K562 (cell line): ENCODE measurements at regions not wholly inside any gene's neighbourhood (a gene's known extent, or its start where the extent isn't known, plus 50 kb on each side); places are given as distances from the start of the nearest gene placed in this dataset.

Experiments used
- ATAC-seq: fragments of 200-7000 bp; cut with Tn5 transposase; 3 replicates; pipeline ENCODE4 v1.9.1; 2020; ENCODE audit warnings: moderate library complexity
- BruUV-seq: library from RNA; stranded (reverse); fragments of 400-500 nt; replicated peaks from 2 replicates; lab custom pipeline; 2021; lab: Mats Ljungman, UMichigan
- CTCF ChIA-PET: fragments of 300-600 bp; formaldehyde crosslinking; extraction: SDS; loops from one replicate; lab custom pipeline; 2021; ENCODE audit warnings: low intra/inter-chr PET ratio; lab: Yijun Ruan, JAX
- POLR2A ChIA-PET: fragments of 300-600, 350-650 bp; sonication (Branson Sonifier 250); formaldehyde crosslinking; extraction: SDS; loops from one replicate; lab custom pipeline; 2021; ENCODE audit warnings: antibody characterized with exemption, inconsistent platforms; lab: Yijun Ruan, JAX
- DNase-seq, 4 experiments: peaks; one replicate each; pipeline versions ENCODE4 v3.0.0 to v3.0.0-alpha.2; 2011 to 2018; ENCODE audit warnings: low spot score in 3 of 4, mixed read lengths in 3 of 4; ENCODE audit errors: extremely low read depth in 1 of 4
- FAIRE-seq: peaks from 2 replicates; lab custom pipeline; 2011; peaks lifted over from hg19 to GRCh38; lab: Jason Lieb, UNC
- H2AFZ ChIP-seq: 2 replicates; pipeline ENCODE4 v1.6.0; 2011; ENCODE audit warnings: low read depth, low read length, control low read depth, inconsistent platforms
- H3K27ac ChIP-seq: fragments of 200-600 bp; 3 replicates; pipeline ENCODE4 v1.8.0; 2011; ENCODE audit warnings: low read depth, mild to moderate bottlenecking, control low read depth, inconsistent platforms, low read length, moderate library complexity, mixed read lengths; ENCODE audit errors: extremely low read depth
- H3K27me3 ChIP-seq, 2 experiments: fragments of 300-600 bp in 1 of 2; 2 replicates in 1 of 2; 3 replicates in 1 of 2; pipeline versions ENCODE4 v1.6.0 to v1.8.0; 2011; ENCODE audit warnings: inconsistent platforms in 2 of 2, low read length in 2 of 2, mild to moderate bottlenecking in 1 of 2, mixed read lengths in 1 of 2, moderate library complexity in 1 of 2; ENCODE audit not compliant: control insufficient read depth in 2 of 2, insufficient read depth in 2 of 2
- H3K36me3 ChIP-seq: fragments of 300-600 bp; 3 replicates; pipeline ENCODE4 v1.8.0; 2011; ENCODE audit warnings: mild to moderate bottlenecking, low read length, inconsistent platforms; ENCODE audit not compliant: control insufficient read depth, insufficient read depth
- H3K4me1 ChIP-seq, 2 experiments: fragments of 200-600 bp in 1 of 2; replicated peaks in 1 of 2; 2 replicates in 1 of 2; 3 replicates in 1 of 2; pipeline versions ENCODE4 v1.5.1 to v1.8.0; 2011; ENCODE audit warnings: inconsistent platforms in 2 of 2, low read length in 2 of 2, mild to moderate bottlenecking in 1 of 2, mixed read lengths in 1 of 2, moderate library complexity in 1 of 2; ENCODE audit not compliant: control insufficient read depth in 2 of 2, insufficient read depth in 2 of 2
- H3K4me2 ChIP-seq: 2 replicates; pipeline ENCODE4 v1.6.1; 2011; ENCODE audit warnings: low read length, control low read depth, inconsistent platforms, mixed read lengths; ENCODE audit not compliant: insufficient read depth
- H3K4me3 ChIP-seq: fragments of 200-600 bp; sonication (generic), shearing (Covaris generic); 2 replicates; pipeline ENCODE4 v1.5.1; 2016; ENCODE audit warnings: control low read depth, inconsistent platforms
- H3K79me2 ChIP-seq: fragments of 200-600 bp; 3 replicates; pipeline ENCODE4 v1.8.0; 2011; ENCODE audit warnings: low read length, inconsistent platforms; ENCODE audit not compliant: control insufficient read depth, insufficient read depth
- H3K9ac ChIP-seq, 2 experiments: 2 replicates each; pipeline versions ENCODE4 v1.6.0 to v1.6.1; 2011; ENCODE audit warnings: low read depth in 2 of 2, low read length in 2 of 2, control low read depth in 1 of 2, inconsistent platforms in 1 of 2, mild to moderate bottlenecking in 1 of 2, mixed read lengths in 1 of 2; ENCODE audit not compliant: insufficient read depth in 1 of 2
- H3K9me1 ChIP-seq: one replicate; pipeline ENCODE4 v1.6.0; 2011; ENCODE audit warnings: inconsistent platforms, mild to moderate bottlenecking, low read length, moderate library complexity; ENCODE audit not compliant: control insufficient read depth, insufficient read depth
- H3K9me3 ChIP-seq: replicated peaks from 2 replicates; pipeline ENCODE4 v1.5.1; 2011; ENCODE audit warnings: low read depth, low read length, inconsistent platforms; ENCODE audit not compliant: control insufficient read depth, insufficient read depth
- H4K20me1 ChIP-seq: replicated peaks from 2 replicates; pipeline ENCODE4 v1.6.1; 2011; ENCODE audit warnings: low read length, inconsistent platforms, mixed read lengths; ENCODE audit not compliant: control insufficient read depth, insufficient read depth
- EWSR1 ChIP-seq: fragments of 450-650 bp; IDR thresholded peaks from 2 replicates; pipeline ENCODE4 v1.6.1; 2018; ENCODE audit warnings: borderline replicate concordance, mild to moderate bottlenecking, low read depth, moderate library complexity; ENCODE audit not compliant: partially characterized antibody
- MEIS2 ChIP-seq: fragments of 450-650 bp; IDR thresholded peaks from 2 replicates; pipeline ENCODE4 v1.6.1; 2014; ENCODE audit warnings: mild to moderate bottlenecking; ENCODE audit not compliant: partially characterized antibody
- NFATC3 ChIP-seq: fragments of 450-650 bp; IDR thresholded peaks from 2 replicates; pipeline ENCODE4 v1.6.1; 2017; ENCODE audit warnings: mild to moderate bottlenecking
- TAF1 ChIP-seq: IDR thresholded peaks from 2 replicates; pipeline ENCODE4 v1.6.1; 2011; ENCODE audit warnings: mild to moderate bottlenecking, low read length, moderate library complexity; ENCODE audit not compliant: insufficient read depth, control insufficient read depth, severe bottlenecking; ENCODE audit errors: extremely low read depth
- WGBS: fragments of 100-300 bp; shearing (Covaris generic); methylation state at CpG from one replicate; pipeline ENCODE4 v1.1.6; 2016; ENCODE audit warnings: low coverage, mixed read lengths; ENCODE audit not compliant: insufficient coverage; ENCODE audit errors: missing lambda C conversion rate; 5-methylcytosine and 5-hydroxymethylcytosine counted together
- in situ Hi-C: fragments of 300-500 bp; cut with MboI; formaldehyde crosslinking; loops from 4 replicates; pipeline ENCODE4 v1.15.0; 2018; ENCODE audit warnings: inconsistent platforms, mixed read lengths
- intact Hi-C: fragments of 100-400 bp; cut with micrococcal nuclease; formaldehyde crosslinking; loops from 2 replicates; pipeline ENCODE4 v1.14.2; 2022
- TF ChIP-seq, protein P1 (sequence below), 2 experiments: fragments of 450-650 bp; IDR thresholded peaks; 2 replicates each; pipeline ENCODE4 v1.6.1; 2016; ENCODE audit warnings: mild to moderate bottlenecking in 2 of 2, borderline replicate concordance in 1 of 2, low read depth in 1 of 2, moderate library complexity in 1 of 2
- TF ChIP-seq, protein P2 (sequence below): fragments of 250-450 bp; sonication (Bioruptor Pico); IDR thresholded peaks from 2 replicates; pipeline ENCODE4 v1.8.0; 2021; ENCODE audit warnings: moderate library complexity, mild to moderate bottlenecking, inconsistent platforms
- TF ChIP-seq, protein P3 (sequence below): sonication (generic); formaldehyde crosslinking; IDR thresholded peaks from 2 replicates; pipeline ENCODE4 v1.8.0; 2023; ENCODE audit warnings: mild to moderate bottlenecking, missing genetic modification reagents

DNA sequence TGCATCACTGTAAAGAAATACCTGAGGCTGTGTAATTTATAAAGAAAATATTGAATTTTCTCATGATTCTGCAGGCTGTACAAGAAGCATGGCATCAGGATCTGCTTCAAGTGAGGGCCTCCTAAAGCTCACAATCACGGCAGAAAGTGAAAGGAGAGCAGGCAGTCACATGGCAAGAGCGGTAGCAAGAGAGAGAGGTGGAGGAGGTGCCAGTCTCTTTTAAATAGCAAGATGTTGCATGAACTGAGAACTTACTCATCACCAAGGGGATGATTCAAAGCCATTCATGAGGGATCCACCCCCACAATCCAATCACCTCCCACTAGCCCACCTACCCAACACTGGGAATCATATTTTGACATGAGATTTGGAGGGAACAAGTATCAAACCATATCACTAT lies 184.5 kb upstream of the PAPPA start:
- TF ChIP-seq TAF1 (no peak), EWSR1 (no peak), MEIS2 (no peak), NFATC3 (no peak)
- TF ChIP-seq, protein P1, sequence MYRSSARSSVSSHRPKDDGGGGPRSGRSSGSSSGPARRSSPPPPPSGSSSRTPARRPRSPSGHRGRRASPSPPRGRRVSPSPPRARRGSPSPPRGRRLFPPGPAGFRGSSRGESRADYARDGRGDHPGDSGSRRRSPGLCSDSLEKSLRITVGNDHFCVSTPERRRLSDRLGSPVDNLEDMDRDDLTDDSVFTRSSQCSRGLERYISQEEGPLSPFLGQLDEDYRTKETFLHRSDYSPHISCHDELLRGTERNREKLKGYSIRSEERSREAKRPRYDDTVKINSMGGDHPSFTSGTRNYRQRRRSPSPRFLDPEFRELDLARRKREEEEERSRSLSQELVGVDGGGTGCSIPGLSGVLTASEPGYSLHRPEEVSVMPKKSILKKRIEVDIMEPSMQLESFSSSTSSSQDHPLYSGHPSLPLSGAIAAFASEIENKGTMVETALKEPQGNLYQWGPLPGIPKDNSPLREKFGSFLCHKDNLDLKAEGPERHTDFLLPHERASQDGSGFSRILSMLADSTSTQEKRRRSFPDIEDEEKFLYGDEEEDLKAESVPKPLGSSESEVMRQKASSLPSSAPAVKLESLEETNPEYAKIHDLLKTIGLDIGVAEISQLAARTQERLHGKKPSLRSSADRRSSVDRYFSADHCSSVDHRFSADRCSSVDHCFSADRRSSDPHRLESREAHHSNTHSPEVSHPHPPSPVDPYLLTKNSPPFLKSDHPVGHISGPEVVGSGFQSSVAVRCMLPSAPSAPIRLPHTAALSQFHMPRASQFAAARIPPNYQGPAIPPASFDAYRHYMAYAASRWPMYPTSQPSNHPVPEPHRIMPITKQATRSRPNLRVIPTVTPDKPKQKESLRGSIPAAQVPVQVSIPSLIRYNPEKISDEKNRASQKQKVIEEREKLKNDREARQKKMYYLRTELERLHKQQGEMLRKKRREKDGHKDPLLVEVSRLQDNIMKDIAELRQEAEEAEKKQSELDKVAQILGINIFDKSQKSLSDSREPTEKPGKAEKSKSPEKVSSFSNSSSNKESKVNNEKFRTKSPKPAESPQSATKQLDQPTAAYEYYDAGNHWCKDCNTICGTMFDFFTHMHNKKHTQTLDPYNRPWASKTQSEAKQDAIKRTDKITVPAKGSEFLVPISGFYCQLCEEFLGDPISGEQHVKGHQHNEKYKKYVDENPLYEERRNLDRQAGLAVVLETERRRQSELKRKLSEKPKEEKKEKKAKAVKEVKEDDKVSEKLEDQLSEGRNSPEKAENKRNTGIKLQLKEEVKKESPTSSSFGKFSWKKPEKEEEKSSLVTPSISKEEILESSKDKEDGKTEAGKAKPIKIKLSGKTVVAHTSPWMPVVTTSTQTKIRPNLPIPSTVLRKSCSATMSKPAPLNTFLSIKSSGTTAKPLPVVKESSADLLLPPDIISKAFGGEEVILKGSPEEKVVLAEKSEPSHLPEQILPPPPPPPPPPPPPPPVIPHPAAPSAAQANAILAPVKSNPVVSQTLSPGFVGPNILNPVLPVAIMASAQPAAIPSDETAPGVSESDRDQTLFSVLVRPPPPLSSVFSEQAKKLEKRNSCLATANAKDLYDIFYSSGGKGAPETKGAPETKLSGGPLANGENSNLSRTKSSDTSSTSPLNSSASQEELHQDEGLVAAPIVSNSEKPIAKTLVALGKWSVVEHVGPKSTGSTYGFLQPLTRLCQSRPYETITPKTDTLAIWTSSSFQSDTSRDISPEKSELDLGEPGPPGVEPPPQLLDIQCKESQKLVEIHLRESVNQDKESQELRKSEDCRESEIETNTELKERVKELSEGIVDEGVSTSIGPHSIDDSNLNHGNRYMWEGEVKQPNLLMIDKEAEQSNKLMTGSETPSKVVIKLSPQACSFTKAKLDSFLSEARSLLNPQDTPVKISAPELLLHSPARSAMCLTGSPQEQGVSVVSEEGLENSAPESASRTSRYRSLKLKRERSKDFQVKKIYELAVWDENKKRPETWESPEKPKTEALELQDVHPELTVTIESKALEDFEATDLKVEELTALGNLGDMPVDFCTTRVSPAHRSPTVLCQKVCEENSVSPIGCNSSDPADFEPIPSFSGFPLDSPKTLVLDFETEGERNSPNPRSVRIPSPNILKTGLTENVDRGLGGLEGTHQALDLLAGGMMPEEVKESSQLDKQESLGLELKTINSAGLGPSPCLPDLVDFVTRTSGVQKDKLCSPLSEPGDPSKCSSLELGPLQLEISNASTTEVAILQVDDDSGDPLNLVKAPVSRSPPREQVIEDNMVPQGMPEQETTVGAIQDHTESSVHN (IDR thresholded peaks at IDR 0.05; ENCODE audit: borderline replicate concordance in 1 of 2, low read depth in 1 of 2) = no peak
- TF ChIP-seq, protein P2, sequence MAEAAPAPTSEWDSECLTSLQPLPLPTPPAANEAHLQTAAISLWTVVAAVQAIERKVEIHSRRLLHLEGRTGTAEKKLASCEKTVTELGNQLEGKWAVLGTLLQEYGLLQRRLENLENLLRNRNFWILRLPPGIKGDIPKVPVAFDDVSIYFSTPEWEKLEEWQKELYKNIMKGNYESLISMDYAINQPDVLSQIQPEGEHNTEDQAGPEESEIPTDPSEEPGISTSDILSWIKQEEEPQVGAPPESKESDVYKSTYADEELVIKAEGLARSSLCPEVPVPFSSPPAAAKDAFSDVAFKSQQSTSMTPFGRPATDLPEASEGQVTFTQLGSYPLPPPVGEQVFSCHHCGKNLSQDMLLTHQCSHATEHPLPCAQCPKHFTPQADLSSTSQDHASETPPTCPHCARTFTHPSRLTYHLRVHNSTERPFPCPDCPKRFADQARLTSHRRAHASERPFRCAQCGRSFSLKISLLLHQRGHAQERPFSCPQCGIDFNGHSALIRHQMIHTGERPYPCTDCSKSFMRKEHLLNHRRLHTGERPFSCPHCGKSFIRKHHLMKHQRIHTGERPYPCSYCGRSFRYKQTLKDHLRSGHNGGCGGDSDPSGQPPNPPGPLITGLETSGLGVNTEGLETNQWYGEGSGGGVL = no peak
- TF ChIP-seq, protein P3, sequence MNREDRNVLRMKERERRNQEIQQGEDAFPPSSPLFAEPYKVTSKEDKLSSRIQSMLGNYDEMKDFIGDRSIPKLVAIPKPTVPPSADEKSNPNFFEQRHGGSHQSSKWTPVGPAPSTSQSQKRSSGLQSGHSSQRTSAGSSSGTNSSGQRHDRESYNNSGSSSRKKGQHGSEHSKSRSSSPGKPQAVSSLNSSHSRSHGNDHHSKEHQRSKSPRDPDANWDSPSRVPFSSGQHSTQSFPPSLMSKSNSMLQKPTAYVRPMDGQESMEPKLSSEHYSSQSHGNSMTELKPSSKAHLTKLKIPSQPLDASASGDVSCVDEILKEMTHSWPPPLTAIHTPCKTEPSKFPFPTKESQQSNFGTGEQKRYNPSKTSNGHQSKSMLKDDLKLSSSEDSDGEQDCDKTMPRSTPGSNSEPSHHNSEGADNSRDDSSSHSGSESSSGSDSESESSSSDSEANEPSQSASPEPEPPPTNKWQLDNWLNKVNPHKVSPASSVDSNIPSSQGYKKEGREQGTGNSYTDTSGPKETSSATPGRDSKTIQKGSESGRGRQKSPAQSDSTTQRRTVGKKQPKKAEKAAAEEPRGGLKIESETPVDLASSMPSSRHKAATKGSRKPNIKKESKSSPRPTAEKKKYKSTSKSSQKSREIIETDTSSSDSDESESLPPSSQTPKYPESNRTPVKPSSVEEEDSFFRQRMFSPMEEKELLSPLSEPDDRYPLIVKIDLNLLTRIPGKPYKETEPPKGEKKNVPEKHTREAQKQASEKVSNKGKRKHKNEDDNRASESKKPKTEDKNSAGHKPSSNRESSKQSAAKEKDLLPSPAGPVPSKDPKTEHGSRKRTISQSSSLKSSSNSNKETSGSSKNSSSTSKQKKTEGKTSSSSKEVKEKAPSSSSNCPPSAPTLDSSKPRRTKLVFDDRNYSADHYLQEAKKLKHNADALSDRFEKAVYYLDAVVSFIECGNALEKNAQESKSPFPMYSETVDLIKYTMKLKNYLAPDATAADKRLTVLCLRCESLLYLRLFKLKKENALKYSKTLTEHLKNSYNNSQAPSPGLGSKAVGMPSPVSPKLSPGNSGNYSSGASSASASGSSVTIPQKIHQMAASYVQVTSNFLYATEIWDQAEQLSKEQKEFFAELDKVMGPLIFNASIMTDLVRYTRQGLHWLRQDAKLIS (CRISPR knock-in tag) = no peak
- TF ChIP-seq, all 486 proteins: peak for 0
- H3K27me3 ChIP-seq = no peaks in the 10 kb centered on the region
- intact Hi-C loops (no loop called here), in situ Hi-C loops (no loop called here)
- H4K20me1 ChIP-seq = no peaks in the 10 kb centered on the region
- H3K9ac ChIP-seq = no peak overlapping the region
- no peak overlapping the region for H2AFZ ChIP-seq
- no peaks in the 10 kb centered on the region for H3K4me1 ChIP-seq
- ATAC-seq = no peak
- H3K79me2 ChIP-seq = no peaks in the 10 kb centered on the region
- no TSS peak for BruUV-seq
- no peak overlapping the region for H3K4me2 ChIP-seq
- no peaks in the 10 kb centered on the region for H3K9me1 ChIP-seq
- H3K36me3 ChIP-seq = no peaks in the 10 kb centered on the region
- no peak overlapping the region for H3K27ac ChIP-seq
- no peak overlapping the region for H3K4me3 ChIP-seq
- no peaks in the 10 kb centered on the region for H3K9me3 ChIP-seq
- CTCF ChIA-PET = no interaction called here
- no peak for FAIRE-seq
- WGBS = 0% methylated on average over 2 of the region's 2 CpGs
- POLR2A ChIA-PET = no interaction called here
- DNase-seq = no peak
